Thymus (tissue), 11 donors: ENCODE measurements at regions not wholly inside any gene's neighbourhood (a gene's known extent, or its start where the extent isn't known, plus 50 kb on each side); places are given as distances from the start of the nearest gene placed in this dataset.

Experiments used
- DNase-seq, 9 donors: peaks; one replicate each; pipeline ENCODE4 v3.0.0-alpha.2; 2013; ENCODE audit warnings: low spot score in 9 of 9, low read depth in 6 of 9, missing footprints in 1 of 9
- H3K27ac ChIP-seq, 2 donors: one replicate each; pipeline ENCODE4 v1.5.1; 2013; ENCODE audit warnings: control low read depth in 1 of 2, low read depth in 1 of 2, low read length in 1 of 2, mild to moderate bottlenecking in 1 of 2, moderate library complexity in 1 of 2
- H3K27me3 ChIP-seq, 2 donors: one replicate each; pipeline ENCODE4 v1.5.1; 2013; ENCODE audit warnings: low read length in 1 of 2; ENCODE audit not compliant: control insufficient read depth in 2 of 2, insufficient read depth in 1 of 2
- H3K36me3 ChIP-seq, 2 donors: one replicate each; pipeline ENCODE4 v1.5.1; 2013; ENCODE audit warnings: low read length in 1 of 2, mild to moderate bottlenecking in 1 of 2, moderate library complexity in 1 of 2; ENCODE audit not compliant: control insufficient read depth in 2 of 2, insufficient read depth in 2 of 2
- H3K4me1 ChIP-seq, 2 donors: one replicate each; pipeline ENCODE4 v1.5.1; 2013; ENCODE audit warnings: low read length in 2 of 2; ENCODE audit not compliant: control insufficient read depth in 2 of 2, insufficient read depth in 2 of 2
- H3K4me3 ChIP-seq, 2 donors: one replicate each; pipeline ENCODE4 v1.5.1; 2013; ENCODE audit warnings: low read length in 2 of 2, control low read depth in 1 of 2, mild to moderate bottlenecking in 1 of 2
- H3K9me3 ChIP-seq, 2 donors: one replicate each; pipeline ENCODE4 v1.5.1; 2013; ENCODE audit warnings: low read length in 1 of 2, mild to moderate bottlenecking in 1 of 2; ENCODE audit not compliant: control insufficient read depth in 2 of 2, insufficient read depth in 1 of 2
- WGBS: extraction: QIAGEN DNeasy Blood & Tissue Kit; methylation state at CpG from one replicate; pipeline ENCODE4 v1.1.7; 2013; 5-methylcytosine and 5-hydroxymethylcytosine counted together
- donor health status: healthy.

- Histone ChIP-seq H3K9me3 (no peaks in the 10 kb centered on the region), H3K27me3 (no peaks in the 10 kb centered on the region), H3K36me3 (no peaks in the 10 kb centered on the region), H3K4me1 (no peaks in the 10 kb centered on the region), H3K4me3 (no peak overlapping the region), H3K27ac (no peak overlapping the region)
- DNase-seq = no peak
- 91% methylated on average over 4 of the region's 4 CpGs for WGBS
Observed at GRCh38 chr4:71907071-71907470, 123.2 kb upstream of the GC start.

GRCh38 chr4:71907782-71908181 lies 123.9 kb upstream of the GC start:
- WGBS = 90% methylated on average over 3 of the region's 3 CpGs
- no peaks in the 10 kb centered on the region for H3K4me1 ChIP-seq

GRCh38 chr4:71913275-71913674 lies 118.5 kb upstream of the NPFFR2 start:
- Histone ChIP-seq H3K4me3 (no peak overlapping the region), H3K27ac (no peak overlapping the region), H3K36me3 (no peaks in the 10 kb centered on the region), H3K27me3 (no peaks in the 10 kb centered on the region), H3K9me3 (no peaks in the 10 kb centered on the region), H3K4me1 (no peaks in the 10 kb centered on the region)
- WGBS = 95% methylated on average over 2 of the region's 2 CpGs
- no peak for DNase-seq

More at GRCh38 chr4:71907782-71908181, 123.9 kb upstream of the GC start:
- no peaks in the 10 kb centered on the region for H3K27me3 ChIP-seq
- no peak overlapping the region for H3K27ac ChIP-seq
- DNase-seq = no peak
- no peaks in the 10 kb centered on the region for H3K9me3 ChIP-seq
- H3K36me3 ChIP-seq = no peaks in the 10 kb centered on the region
- no peak overlapping the region for H3K4me3 ChIP-seq

GRCh38 chr4:71923070-71923469 lies 108.7 kb upstream of the NPFFR2 start:
- H3K36me3 ChIP-seq = no peaks in the 10 kb centered on the region
- H3K4me3 ChIP-seq = no peak overlapping the region
- H3K9me3 ChIP-seq = no peaks in the 10 kb centered on the region
- DNase-seq = no peak
- 5% methylated on average over 1 of the region's 1 CpG for WGBS
- no peak overlapping the region for H3K27ac ChIP-seq
- H3K27me3 ChIP-seq = no peaks in the 10 kb centered on the region
- H3K4me1 ChIP-seq = no peaks in the 10 kb centered on the region

GRCh38 chr4:71930459-71930858 lies 101.3 kb upstream of the NPFFR2 start:
- H3K36me3 ChIP-seq = no peaks in the 10 kb centered on the region
- H3K4me3 ChIP-seq = no peak overlapping the region
- no peaks in the 10 kb centered on the region for H3K4me1 ChIP-seq
- no peak overlapping the region for H3K27ac ChIP-seq
- no peaks in the 10 kb centered on the region for H3K9me3 ChIP-seq
- no peaks in the 10 kb centered on the region for H3K27me3 ChIP-seq
- WGBS = 80% methylated on average over 1 of the region's 1 CpG
- no peak for DNase-seq

GRCh38 chr4:71932941-71933340 lies 98.9 kb upstream of the NPFFR2 start:
- no peak for DNase-seq
- Histone ChIP-seq H3K36me3 (no peaks in the 10 kb centered on the region), H3K4me3 (no peak overlapping the region), H3K9me3 (no peaks in the 10 kb centered on the region), H3K4me1 (no peaks in the 10 kb centered on the region), H3K27ac (no peak overlapping the region), H3K27me3 (no peaks in the 10 kb centered on the region)
- 78% methylated on average over 3 of the region's 3 CpGs for WGBS

- Histone ChIP-seq H3K9me3 (no peaks in the 10 kb centered on the region), H3K4me1 (no peaks in the 10 kb centered on the region), H3K36me3 (no peaks in the 10 kb centered on the region), H3K27me3 (no peaks in the 10 kb centered on the region), H3K27ac (no peak overlapping the region), H3K4me3 (no peak overlapping the region)
- DNase-seq = no peak
Observed at GRCh38 chr4:71938776-71939175, 93.0 kb upstream of the NPFFR2 start.

- Histone ChIP-seq H3K27me3 (no peaks in the 10 kb centered on the region), H3K4me3 (no peak overlapping the region), H3K27ac (no peak overlapping the region), H3K36me3 (no peaks in the 10 kb centered on the region), H3K9me3 (peaks cover 0 to 7% of the 10 kb centered on the region in 2 donors), H3K4me1 (no peaks in the 10 kb centered on the region)
- WGBS = 77% methylated on average over 1 of the region's 1 CpG
- no peak for DNase-seq
Observed at GRCh38 chr4:71941001-71941400, 90.8 kb upstream of the NPFFR2 start.

GRCh38 chr4:71944956-71945355 lies 86.8 kb upstream of the NPFFR2 start:
- H3K4me1 ChIP-seq = no peaks in the 10 kb centered on the region
- H3K27me3 ChIP-seq = no peaks in the 10 kb centered on the region
- WGBS = 83% methylated on average over 2 of the region's 2 CpGs
- peaks cover 0 to 7% of the 10 kb centered on the region in 2 donors for H3K9me3 ChIP-seq
- no peak overlapping the region for H3K4me3 ChIP-seq
- H3K27ac ChIP-seq = no peak overlapping the region
- H3K36me3 ChIP-seq = no peaks in the 10 kb centered on the region
- no peak for DNase-seq

- no peak for DNase-seq
- H3K27ac ChIP-seq = no peak overlapping the region
- no peaks in the 10 kb centered on the region for H3K36me3 ChIP-seq
- H3K4me1 ChIP-seq = no peaks in the 10 kb centered on the region
- WGBS = 87% methylated on average over 2 of the region's 2 CpGs
- no peak overlapping the region for H3K4me3 ChIP-seq
- peaks cover 0 to 7% of the 10 kb centered on the region in 2 donors for H3K9me3 ChIP-seq
- H3K27me3 ChIP-seq = no peaks in the 10 kb centered on the region
Observed at GRCh38 chr4:71945791-71946190, 86.0 kb upstream of the NPFFR2 start.
